ENCODE measurements at regions not wholly inside any gene's neighbourhood (a gene's known extent, or its start where the extent isn't known, plus 50 kb on each side); places are given as distances from the start of the nearest gene placed in this dataset.

GRCh38 chr7:69450456-69450855 lies 147.8 kb upstream of the AUTS2 start:
- TF ChIP-seq CTCF (IDR thresholded peaks at IDR 0.05), result no peak

- no peak for TF ChIP-seq CTCF (IDR thresholded peaks at IDR 0.05)
These were observed 146.6 kb upstream of the AUTS2 start for GRCh38 chr7:69451715-69452114.

GRCh38 chr7:69452797-69453196 lies 145.5 kb upstream of the AUTS2 start:
- TF ChIP-seq CTCF (IDR thresholded peaks at IDR 0.05), result no peak

GRCh38 chr7:69457595-69458504 lies 140.4 kb upstream of the AUTS2 start:
- TF ChIP-seq CTCF (IDR thresholded peaks at IDR 0.05), result no peak

GRCh38 chr7:69464035-69464434 lies 134.2 kb upstream of the AUTS2 start:
- TF ChIP-seq CTCF (IDR thresholded peaks at IDR 0.05), result no peak

- no peak for TF ChIP-seq CTCF (IDR thresholded peaks at IDR 0.05)
These were observed 133.0 kb upstream of the AUTS2 start for GRCh38 chr7:69465262-69465661.

- no peak for TF ChIP-seq CTCF (IDR thresholded peaks at IDR 0.05)
These were observed 130.4 kb upstream of the AUTS2 start for GRCh38 chr7:69467826-69468225.
